Erythroblast (primary cell): ENCODE measurements at regions not wholly inside any gene's neighbourhood (a gene's known extent, or its start where the extent isn't known, plus 50 kb on each side); places are given as distances from the start of the nearest gene placed in this dataset.

Experiments used
- GATA1 ChIP-seq: IDR thresholded peaks from 2 replicates; pipeline ENCODE4 v1.6.1; 2011; ENCODE audit warnings: low read depth, mild to moderate bottlenecking, control low read depth, low read length, moderate library complexity
- POLR2A ChIP-seq: IDR thresholded peaks from 2 replicates; pipeline ENCODE4 v1.6.1; 2011; ENCODE audit warnings: mild to moderate bottlenecking, low read length

DNA sequence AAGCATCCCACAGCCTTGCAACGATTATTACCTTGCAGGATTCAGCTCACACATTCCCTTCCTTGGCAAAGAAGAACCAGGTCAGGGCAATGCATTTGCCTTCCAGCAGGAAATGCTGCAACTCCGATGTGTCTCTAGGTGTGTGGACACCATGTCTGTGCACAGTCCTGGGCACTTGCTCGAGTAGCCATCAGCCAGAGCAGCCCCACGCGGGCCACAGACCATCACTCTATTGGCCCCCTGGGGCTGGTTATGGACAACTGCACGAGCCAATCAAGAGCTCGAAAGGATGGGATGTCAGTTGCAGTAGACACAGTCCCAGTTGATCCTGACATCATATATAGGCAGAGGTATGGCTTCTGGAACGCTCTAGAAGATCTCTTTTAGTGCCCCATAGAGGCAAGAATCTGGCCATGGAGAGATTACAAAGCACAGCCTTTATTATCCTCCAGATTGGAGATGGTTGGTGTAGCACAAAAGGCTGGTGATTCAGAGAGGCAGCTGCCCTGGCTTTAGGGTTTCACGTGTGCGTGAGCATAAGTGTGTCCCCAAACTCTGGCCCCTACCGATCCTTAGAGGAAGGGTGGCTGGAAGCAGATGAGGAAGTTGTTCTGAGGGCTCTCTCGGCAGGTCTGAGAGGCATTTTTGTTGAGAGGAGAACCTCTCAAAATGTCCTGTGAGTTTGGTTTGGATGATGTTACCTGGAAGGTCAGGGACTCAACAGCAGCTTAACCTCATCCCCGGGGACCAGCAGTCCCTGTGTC lies 403.8 kb downstream of the SEC14L1 start:
- TF ChIP-seq POLR2A (no peak), GATA1 (no peak)
